DMS 273 (cell line): ENCODE measurements at regions not wholly inside any gene's neighbourhood (a gene's known extent, or its start where the extent isn't known, plus 50 kb on each side); places are given as distances from the start of the nearest gene placed in this dataset.
"Not testable (repeated sequence)": the region's sequence is repeated elsewhere in the genome, so short reads cannot be mapped to it uniquely, and the experiment has no call there.

Experiments
- DNase-seq: peaks from one replicate; lab custom pipeline; 2025; ENCODE audit not compliant: unreplicated experiment; lab: John Stamatoyannopoulos, UW

GRCh38 chr13:50543782-50544181, 299.7 kb downstream of the DLEU7 start:
- DNase-seq = peak; percentile 52

- DNase-seq = no peak
Measured at GRCh38 chr13:50544211-50544610, 299.3 kb downstream of the DLEU7 start.

GRCh38 chr13:50547175-50547574, 296.3 kb downstream of the DLEU7 start:
- not testable (repeated sequence) for DNase-seq

- no peak for DNase-seq
Measured at GRCh38 chr13:50548586-50548985, 294.9 kb downstream of the DLEU7 start.

GRCh38 chr13:50549221-50549942, 294.1 kb downstream of the DLEU7 start:
- no peak for DNase-seq

- DNase-seq = no peak
Measured at GRCh38 chr13:50550151-50550550, 293.3 kb downstream of the DLEU7 start.

GRCh38 chr13:50552424-50552966, 291.0 kb downstream of the DLEU7 start:
- DNase-seq = no peak

- no peak for DNase-seq
Measured at GRCh38 chr13:50561739-50562138, 281.8 kb downstream of the DLEU7 start.

GRCh38 chr13:50566646-50567045, 276.8 kb downstream of the DLEU7 start:
- DNase-seq = no peak

- no peak for DNase-seq
Measured at GRCh38 chr13:50572129-50572528, 271.4 kb downstream of the DLEU7 start.

GRCh38 chr13:50573066-50573465, 270.4 kb downstream of the DLEU7 start:
- no peak for DNase-seq

GRCh38 chr13:50574731-50575130, 268.8 kb downstream of the DLEU7 start:
- no peak for DNase-seq

GRCh38 chr13:50575138-50575537, 268.4 kb downstream of the DLEU7 start:
- DNase-seq = no peak

- DNase-seq = no peak
Measured at GRCh38 chr13:50576156-50576555, 267.3 kb downstream of the DLEU7 start.

- no peak for DNase-seq
Measured at GRCh38 chr13:50577806-50578205, 265.7 kb downstream of the DLEU7 start.

GRCh38 chr13:50580684-50581305, 262.7 kb downstream of the DLEU7 start:
- no peak for DNase-seq

- DNase-seq = no peak
Measured at GRCh38 chr13:50581586-50582196, 261.8 kb downstream of the DLEU7 start.

- no peak for DNase-seq
Measured at GRCh38 chr13:50584856-50585580, 258.5 kb downstream of the DLEU7 start.

- no peak for DNase-seq
Measured at GRCh38 chr13:50585674-50586413, 257.6 kb downstream of the DLEU7 start.

- DNase-seq = no peak
Measured at GRCh38 chr13:50586414-50587083, 256.9 kb downstream of the DLEU7 start.
